ENCODE measurements at regions not wholly inside any gene's neighbourhood (a gene's known extent, or its start where the extent isn't known, plus 50 kb on each side); places are given as distances from the start of the nearest gene placed in this dataset.

DNA sequence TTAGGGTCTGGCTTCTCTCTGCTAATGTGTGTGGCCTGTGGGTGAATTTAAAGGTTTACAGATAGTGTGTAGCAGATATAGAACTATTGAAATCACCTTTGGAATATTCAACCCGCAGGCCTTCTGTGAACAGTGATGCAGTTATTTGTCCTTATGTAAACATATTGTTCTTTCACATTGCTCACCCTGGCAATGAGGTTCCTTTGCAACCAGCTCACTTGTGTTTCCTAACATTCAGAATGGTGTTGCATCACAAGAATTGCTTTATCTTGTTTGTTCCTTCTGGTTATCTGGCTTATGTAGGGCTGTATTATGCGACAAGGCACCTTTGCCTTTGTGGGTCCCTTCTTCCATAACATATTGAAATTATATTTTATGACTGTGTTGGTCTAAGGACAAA, 370.3 kb downstream of the NNT start:
- intact Hi-C loops (cut with DNase I), result no loop called here
- no peak for ATAC-seq
- DNase-seq, result no peak

DNA sequence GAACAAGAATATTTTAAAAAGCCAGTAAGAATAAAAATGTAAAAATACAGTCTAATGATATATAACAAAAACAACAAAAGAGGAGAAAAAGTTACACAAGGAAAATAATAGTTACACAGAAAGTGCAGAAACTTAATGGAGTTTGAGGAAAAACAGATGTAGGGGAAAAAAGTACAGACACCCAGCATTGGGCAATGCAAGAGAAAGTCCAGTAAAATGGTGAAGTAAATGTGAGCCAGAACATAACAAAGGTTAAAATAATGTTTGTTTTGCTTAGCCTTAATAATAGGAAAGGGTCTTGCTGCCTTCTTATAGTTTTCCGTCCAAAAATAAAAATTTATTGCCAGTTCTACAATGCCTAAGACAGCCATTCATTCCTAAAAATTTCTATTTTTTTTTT, 364.2 kb downstream of the NNT start:
- ATAC-seq (no peak), DNase-seq (no peak)
- intact Hi-C loops (cut with DNase I), result no loop called here

- ATAC-seq, result no peak
- intact Hi-C loops (cut with DNase I), result no loop called here
Measured at GRCh38 chr5:43959144-43959543, 356.2 kb downstream of the NNT start.

DNA sequence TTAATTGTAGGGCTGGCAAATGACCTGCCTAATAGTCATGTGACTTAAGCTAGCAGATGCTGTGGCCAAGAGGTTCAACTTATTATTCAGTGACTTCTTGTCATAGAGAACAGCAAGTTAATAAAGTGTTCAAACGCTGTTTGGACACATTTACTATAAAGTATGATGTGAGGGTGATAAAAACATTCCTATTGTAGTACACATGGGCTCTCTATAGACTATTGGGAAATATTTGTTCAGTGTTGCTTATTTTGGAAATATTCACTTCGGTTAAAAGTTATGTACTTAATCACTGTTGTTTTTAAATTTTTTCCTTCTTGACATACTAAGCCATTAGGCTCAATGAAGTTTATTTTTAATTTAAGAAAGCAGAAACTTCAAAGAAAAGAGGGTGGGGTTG, 345.0 kb downstream of the NNT start:
- ATAC-seq, result no peak
- DNase-seq, result no peak
- intact Hi-C loops (cut with DNase I), result no loop called here

More at GRCh38 chr5:43959144-43959543, 356.2 kb downstream of the NNT start:
- no peak for DNase-seq

GRCh38 chr5:43941806-43942205, 338.8 kb downstream of the NNT start:
- intact Hi-C loops (cut with DNase I), result no loop called here
- ATAC-seq (no peak), DNase-seq (no peak)

- DNase-seq (no peak), ATAC-seq (no peak)
- intact Hi-C loops (cut with DNase I), result no loop called here
Measured at GRCh38 chr5:43940562-43940961, 337.6 kb downstream of the NNT start.

GRCh38 chr5:43926923-43927322, 323.9 kb downstream of the NNT start:
- intact Hi-C loops (cut with DNase I), result no loop called here

GRCh38 chr5:43920422-43920821, 317.4 kb downstream of the NNT start:
- ATAC-seq (no peak), DNase-seq (no peak)
- intact Hi-C loops (cut with DNase I), result no loop called here

More at GRCh38 chr5:43926923-43927322, 323.9 kb downstream of the NNT start:
- ATAC-seq (no peak), DNase-seq (no peak)

DNA sequence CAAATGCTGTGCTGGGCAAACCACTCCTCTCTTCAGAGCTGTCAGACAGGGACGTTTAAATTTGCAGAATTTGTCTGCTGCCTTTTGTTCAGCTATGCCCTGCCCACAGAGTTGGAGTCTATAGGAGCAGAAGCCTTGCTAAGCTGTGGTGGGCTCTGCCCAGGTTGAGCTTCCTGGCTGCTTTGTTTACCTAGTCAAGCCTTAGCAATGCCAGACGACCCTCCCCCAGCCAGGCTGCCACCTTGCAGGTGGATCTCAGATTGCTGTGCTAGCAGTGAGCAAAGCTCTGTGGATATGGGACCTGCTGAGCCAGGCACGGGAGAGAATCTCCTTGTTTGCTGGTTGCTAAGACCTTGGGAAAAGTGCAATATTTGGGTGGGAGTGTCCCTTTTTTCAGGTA, 314.9 kb downstream of the NNT start:
- ATAC-seq (no peak), DNase-seq (no peak)
- intact Hi-C loops (cut with DNase I), result no loop called here

- ATAC-seq (no peak), DNase-seq (no peak)
- intact Hi-C loops (cut with DNase I), result no loop called here
Measured at GRCh38 chr5:43903129-43903528, 300.1 kb downstream of the NNT start.

DNA sequence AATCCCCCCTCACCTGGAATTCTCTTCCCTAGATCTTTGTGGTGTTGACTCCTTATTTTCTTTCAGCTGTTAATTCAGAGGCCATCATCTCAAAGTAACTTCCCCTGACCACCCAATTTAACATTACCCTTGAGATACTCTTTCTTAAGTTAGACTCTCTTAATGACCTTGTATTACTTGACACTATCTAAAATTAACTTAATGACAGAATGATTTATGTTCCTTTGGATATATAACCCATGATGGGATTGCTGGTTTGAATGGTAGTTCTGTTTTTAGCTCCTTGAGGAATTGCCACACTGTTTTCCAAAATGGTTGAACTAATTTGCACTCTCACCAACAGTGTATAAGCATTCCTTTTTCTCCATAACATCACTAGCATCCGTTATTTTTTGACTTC, 298.0 kb downstream of the NNT start:
- ATAC-seq (no peak), DNase-seq (no peak)
- intact Hi-C loops (cut with DNase I), result no loop called here

DNA sequence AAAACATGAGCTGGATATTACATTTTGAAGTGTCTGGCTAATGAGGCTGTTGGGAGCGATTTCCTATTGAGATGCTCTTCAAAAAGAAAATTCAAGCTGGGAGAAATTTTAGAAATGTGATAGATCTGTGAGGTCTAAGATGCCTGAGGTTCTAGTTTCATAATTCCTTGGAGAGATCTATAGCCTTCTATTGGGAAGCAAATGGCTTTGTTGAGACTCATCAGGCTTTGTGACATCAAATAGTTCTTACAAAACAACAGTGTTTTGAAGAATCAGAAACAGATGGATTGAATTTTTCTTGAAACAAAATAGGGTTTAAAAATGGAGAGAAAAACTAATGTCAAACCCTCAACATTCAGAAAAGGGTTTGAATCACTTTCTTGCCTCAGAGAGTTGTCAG, 292.9 kb downstream of the NNT start:
- intact Hi-C loops (cut with DNase I), result no loop called here
- no peak for DNase-seq
- no peak for ATAC-seq

GRCh38 chr5:43893951-43894684, 291.1 kb downstream of the NNT start:
- DNase-seq (no peak), ATAC-seq (no peak)
- intact Hi-C loops (cut with DNase I), result no loop called here

GRCh38 chr5:43891112-43891511, 288.1 kb downstream of the NNT start:
- ATAC-seq (no peak), DNase-seq (no peak)
- intact Hi-C loops (cut with DNase I), result no loop called here

DNA sequence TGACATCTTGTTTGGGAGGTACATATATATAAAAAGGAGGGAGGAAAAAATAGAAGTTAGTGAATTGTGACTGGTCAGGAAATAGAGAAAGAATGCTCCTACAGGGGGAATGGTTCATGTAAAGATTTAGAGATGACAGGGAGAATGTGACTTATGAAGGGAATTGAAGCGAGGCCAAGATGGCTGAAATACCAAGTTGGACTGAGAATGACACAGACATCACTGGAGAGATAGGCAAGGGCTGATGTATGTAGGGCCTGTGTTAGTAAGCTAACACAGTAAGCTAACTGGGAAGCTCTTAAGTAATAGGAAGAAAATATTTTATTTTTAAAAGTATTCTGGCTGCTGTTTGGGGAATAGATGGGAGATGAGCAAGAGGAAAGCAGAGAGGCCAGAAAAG, 286.3 kb downstream of the NNT start:
- intact Hi-C loops (cut with DNase I), result no loop called here
- ATAC-seq, result no peak
- DNase-seq, result no peak

GRCh38 chr5:43875741-43876140, 272.8 kb downstream of the NNT start:
- DNase-seq (no peak), ATAC-seq (no peak)
- intact Hi-C loops (cut with DNase I), result no loop called here

DNA sequence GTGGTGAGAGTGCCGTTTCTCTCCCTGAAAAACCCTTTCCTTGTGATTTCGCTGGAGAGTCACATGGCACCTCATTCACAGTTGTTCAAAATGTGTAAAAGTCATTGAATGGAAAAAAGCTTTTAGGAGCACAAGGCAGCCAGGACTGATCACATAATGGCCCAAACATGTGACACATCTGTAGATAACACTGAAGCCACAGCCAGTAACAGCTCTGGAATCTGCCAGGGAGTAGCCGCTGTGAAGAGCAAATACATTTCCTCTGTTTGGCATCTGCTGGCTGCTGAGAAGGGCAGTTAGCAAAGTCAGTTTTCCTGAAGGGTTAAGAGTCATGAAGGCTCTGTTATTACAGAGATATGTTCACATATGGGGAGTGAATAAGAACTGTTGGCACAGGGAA, 271.8 kb downstream of the NNT start:
- no peak for DNase-seq
- intact Hi-C loops (cut with DNase I), result no loop called here
- ATAC-seq, result peak; percentile 81 to 84

DNA sequence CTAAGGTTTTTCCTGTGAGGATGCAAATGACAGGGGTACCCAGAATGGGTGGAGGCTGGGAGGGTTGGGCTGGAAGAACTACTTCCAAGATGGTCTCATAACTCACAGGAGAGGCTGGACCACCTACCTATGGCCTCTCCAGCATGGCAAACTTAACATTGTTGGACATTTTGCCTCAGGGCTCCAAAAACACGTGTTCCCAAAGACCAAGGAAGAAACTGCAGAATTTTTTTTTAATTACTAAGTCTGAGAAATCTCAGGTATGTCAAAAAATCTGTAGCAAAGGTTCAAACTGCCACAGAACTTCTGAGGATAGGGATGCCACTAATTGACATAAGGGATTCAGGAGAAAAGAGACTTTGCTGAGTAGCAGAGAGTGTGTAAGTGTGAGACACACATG, 270.8 kb downstream of the NNT start:
- DNase-seq (no peak), ATAC-seq (no peak)
- intact Hi-C loops (cut with DNase I), result no loop called here

DNA sequence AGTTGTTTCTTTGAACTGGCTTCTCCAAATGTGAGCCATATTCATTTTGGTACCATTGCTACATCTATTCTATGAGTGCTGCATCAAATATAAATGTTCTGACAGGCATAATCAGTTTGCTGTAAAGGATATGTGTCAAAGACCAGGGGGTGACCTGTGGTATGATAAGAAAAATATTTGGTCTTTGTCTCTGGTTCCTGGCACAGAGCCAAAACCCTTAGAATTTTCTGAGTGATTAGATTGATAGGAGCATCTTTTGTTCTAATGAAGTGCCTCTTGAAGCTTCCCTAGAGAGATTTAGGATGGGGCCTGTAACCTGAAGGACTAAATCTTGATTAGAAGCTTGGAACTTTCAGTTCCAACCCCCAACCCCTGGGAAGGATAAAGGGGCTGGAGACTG, 256.3 kb downstream of the NNT start:
- DNase-seq (no peak), ATAC-seq (no peak)
- intact Hi-C loops (cut with DNase I), result no loop called here

- no peak for DNase-seq
- no peak for ATAC-seq
- intact Hi-C loops (cut with DNase I), result no loop called here
Measured at GRCh38 chr5:43855452-43855851, 252.5 kb downstream of the NNT start.

GRCh38 chr5:43854697-43855292, 251.8 kb downstream of the NNT start:
- DNase-seq (no peak), ATAC-seq (peak; percentile 51 to 74)
- intact Hi-C loops (cut with DNase I), result no loop called here

All from left cardiac atrium (tissue), 4 donors.